Hematopoietic multipotent progenitor cell treated with erythropoietin and hydrocortisone succinate and interleukin-3 and kit ligand, for 6 days (in vitro differentiated cells): ENCODE measurements at regions not wholly inside any gene's neighbourhood (a gene's known extent, or its start where the extent isn't known, plus 50 kb on each side); places are given as distances from the start of the nearest gene placed in this dataset.
A peak's percentile ranks its signal among the peaks of the same experiment; 100 is the strongest.
"Not testable (repeated sequence)": the region's sequence is repeated elsewhere in the genome, so short reads cannot be mapped to it uniquely, and the experiment has no call there.

Source experiments
- DNase-seq: peaks from one replicate; pipeline ENCODE4 v3.0.0-alpha.2; 2015

DNA sequence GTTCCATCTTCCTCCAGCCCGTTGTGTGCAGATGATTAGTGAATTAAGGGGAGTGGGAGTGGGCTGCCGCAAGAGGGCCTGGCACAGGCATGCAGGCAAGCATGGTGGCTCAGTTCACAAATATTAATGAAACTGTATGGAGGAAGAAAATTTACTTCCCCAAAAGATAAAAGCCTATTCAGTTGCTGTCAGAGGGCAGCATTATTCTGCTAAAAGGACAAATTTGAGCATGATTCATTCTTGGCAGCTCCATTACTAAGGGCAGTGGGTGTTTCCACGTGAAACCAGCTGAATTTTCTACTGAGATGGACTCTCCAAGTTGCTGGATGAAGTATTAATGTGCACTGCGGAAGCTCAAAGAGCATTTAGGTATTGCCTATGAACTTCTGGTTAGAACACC lies 90.9 kb upstream of the WDR11 start:
- DNase-seq, result no peak

DNA sequence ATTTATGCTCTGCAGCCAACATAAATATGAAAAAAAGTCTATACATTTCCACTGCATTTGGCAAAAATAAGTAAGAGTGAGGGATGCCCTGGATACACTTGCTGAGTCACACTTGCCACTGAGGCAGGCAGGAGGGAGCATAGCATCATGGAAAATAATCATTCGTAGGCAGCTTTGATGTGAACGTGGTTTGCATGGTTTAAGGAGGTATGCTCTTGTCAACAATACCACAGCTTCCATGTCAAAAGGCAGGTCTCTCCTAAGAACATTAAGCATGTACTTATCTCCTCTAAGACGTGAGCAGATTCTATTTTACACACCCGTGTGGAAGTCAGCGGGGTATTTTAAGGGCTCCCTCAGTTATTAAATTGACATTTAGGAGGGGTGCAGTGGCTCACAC lies 89.2 kb upstream of the WDR11 start:
- DNase-seq, result no peak

DNA sequence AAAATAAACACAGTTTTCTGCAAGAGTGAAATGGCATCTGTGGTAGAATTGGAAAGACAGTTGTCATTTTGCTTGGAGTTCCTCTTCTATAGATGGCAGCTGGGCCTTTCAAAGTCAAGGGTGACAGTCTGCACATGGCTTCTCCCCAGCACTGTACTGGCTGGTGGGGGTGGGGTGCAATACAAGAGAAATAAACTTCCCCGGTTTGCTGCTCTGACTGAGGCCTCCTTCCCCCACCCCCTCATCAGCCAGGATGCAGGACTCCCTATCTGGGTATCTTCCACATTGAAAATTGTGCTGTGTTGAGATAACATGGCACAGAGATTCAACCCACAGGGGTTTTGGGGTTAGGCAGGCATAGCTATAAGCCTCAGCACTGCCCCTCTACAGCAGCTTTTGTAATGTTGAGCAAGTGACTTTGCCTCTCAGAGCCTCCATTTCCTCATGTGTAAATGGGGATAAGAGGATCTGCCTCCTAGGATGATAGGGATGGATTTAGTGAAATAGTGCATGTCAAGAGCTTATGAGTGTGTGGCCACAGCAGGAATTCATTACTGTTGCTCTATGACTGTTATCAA lies 85.8 kb upstream of the WDR11 start:
- DNase-seq, result peak; percentile 11

DNA sequence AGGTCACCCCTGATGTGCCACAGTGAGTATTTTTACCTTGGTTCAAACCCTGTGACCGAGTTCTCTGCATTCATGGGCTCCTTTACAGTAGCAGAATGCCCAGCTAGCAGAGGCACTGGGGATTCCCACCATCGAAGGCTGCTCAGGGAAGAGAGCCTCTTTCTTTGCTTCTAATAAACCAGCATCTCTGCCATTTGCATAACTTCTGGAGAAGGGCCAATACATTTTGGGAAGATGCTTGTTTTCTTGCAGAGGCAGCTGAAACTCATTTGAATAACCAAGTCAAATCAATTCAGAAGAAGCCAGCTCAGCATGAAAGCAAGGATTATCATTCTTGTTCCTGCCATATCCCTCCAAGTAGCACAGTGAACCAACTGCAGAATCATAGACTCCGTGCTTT lies 82.9 kb upstream of the WDR11 start:
- DNase-seq, result no peak

DNA sequence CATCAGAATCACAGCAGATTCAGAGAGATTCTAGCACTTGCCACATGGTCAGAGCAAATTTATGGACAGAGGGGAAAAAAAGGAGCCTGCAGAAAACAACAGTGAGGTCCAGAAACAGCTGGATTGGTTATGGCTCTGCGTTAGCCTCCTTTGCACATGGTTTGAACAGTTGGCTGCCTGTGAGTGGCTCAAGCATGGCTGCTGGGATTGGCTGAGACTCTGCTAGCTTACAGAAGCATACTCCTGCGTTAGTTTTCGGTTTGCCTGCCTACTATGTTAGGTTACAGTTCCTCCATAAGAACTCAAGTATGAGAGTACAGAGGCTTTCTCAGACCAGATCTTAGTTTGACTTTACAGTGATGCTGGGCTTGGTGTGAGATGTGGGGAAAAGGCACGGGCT lies 80.7 kb upstream of the WDR11 start:
- DNase-seq, result no peak

DNA sequence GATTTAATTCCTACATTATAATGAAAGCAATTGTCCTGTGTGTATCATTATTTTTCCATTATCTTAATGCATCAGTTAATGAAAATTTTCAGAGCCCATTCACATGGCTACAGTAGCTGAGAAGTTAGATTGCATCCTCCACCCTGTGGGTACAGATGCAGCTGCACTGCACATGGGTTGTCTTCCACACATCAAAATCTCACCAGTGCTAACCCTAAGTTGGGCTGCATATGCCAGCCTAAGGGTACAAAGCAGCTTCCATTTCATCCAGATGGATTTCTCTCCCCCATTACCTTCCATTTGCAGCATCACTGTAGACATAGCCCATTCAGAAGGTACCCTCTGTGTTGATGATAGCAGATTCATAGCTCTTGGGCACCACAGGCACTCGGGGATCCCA lies 74.7 kb upstream of the WDR11 start:
- DNase-seq, result no peak

DNA sequence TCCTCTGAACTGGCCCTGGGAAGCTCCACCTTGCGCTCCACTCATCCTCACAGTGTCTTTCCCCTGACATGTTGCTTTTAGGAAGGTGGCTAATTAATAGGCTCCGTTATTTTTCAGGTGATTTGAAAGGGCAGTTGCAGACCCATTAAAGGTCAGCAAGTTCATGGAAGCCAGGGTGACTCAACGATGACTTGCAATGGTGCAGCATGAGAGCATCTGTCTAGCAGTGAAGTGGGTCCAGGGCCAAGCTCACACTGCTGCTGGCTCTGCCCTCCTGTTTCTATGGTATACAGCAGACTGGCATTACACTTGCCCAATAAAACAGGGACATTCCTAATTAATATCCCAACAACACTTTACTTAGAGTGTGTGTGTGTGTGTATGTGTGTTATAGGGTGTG lies 68.8 kb upstream of the WDR11 start:
- DNase-seq, result no peak

DNA sequence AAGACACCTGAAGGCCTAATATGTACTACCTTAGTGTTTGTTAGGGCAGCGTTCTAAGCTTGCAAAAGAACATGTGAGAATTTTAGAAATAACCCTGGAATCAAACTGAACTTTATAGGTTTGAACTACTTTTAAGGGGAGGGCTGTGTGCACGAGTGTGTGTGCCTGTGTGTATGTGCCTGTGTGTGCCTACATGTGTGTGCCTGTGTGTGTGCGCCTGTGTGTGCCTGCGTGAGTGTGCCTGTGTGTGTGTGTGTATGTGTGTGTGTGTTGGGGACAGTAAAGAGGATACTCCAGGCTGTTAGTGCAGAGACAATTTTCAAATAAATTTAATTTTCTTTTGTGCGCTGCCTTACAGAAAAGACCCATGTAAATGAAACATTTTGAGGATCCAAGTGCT lies 68.1 kb upstream of the WDR11 start:
- no peak for DNase-seq

DNA sequence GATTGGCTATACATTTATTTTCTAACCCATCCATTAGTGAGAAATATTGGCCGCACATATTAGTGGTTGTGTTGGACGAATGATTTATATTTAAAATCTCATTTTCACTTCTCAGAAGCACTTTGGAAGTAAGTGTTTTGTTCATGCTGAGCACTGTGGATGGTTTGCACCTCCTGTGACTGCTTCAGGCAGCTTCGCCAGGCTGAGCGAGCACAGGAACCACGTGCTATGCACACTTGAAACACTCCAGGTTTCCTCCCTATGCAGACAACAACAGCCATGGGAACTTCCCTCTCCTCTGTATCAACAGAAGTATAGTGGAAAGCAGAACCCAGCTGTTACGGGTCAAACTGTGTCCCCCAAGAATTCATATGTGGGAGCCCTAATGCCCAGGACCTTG lies 67.3 kb upstream of the WDR11 start:
- DNase-seq, result no peak

DNA sequence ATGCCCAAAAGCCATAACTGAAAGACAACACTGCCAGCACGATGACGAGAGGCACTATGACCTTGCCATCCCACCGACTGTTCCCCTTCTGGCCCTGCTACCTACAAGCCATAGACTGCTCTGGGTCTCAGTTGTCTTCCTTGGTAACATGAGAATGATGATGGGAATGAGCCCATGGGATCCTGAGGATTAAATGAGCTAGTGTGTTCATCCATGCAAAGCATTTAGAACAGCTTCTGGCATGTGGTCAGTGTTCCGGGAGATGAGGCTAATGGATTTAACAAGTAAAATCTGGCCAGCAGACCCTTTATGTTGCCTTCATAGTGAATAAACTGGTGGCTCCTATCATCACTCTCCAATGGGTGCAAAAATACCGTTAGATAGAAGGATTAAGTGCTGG lies 62.4 kb upstream of the WDR11 start:
- no peak for DNase-seq

DNA sequence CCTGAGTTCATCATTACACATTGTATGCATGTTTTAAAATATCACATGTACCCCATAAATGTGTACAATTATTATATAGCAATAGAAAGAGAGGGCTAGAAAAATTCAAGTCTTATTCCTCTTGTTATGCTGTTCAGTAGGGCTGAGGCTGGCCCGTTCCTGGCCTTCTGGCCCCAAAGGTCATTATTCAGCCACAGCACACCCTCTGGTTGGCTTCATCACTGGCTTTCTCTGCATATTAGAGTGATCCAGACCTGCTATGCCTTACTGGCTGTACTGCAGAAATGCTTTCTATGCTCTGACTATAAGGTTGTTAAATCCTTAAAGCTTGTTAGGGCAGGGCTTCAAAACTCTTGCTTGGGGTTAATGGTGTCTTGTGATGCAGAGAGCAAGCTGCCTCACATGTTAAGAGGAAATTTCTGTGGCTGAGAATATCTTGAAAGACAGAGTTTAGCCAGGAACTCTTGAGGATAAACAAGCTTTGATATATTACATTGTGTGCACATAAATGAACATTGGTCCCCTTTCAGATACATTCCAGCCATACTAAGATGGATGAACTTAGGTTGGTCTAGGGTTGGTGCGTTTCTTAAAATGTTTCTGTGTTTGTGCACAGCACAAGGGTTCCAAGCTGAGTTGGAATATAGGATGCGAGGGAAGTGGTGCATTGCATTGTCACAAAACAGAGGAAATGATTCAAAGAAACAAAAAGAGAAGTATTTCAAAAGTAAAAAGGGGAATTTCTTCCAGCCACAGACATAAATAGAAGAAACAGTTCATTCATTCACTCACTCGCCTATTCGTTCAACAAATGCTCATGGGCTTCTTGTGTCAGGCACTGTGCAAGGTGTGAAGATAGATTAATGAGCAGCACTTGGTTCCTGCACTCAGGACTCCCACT lies 61.6 kb upstream of the WDR11 start:
- no peak for DNase-seq

DNA sequence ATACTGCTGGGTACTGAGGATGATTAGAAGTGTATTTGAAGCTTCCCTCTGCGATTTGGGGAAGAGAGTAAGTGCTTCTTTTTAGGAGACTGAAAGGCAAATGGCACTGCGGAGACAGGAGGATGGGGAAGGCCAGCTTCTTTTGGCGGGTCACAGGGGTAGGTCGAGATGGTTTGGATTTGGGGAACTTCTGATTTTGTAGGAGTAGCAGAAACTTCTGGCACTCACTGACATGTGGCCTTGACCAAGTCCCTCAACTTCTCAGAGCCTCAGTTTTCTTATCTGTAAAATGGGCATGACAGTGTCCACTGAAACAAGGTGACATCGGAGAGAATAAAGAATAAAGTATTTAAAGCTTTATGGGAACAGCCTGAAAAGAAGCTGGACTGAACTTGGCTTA lies 59.8 kb upstream of the WDR11 start:
- no peak for DNase-seq

DNA sequence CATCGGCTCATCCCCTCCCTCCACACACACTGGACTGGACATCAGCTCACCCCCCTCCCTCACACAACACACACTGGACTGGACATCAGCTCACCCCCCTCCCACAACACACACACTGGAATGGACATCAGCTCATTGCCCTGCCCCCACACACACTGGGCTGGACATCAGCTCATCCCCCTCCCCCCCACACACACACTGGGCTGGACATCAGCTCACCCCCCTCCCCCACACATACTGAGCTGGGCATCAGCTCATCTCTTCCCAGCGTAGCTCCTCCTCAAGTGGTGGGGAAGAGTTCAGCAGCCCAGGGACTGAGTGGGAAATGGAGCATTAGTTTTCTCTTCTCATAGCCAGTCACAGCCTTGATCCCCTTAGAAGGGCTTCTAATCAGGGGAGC lies 58.1 kb upstream of the WDR11 start:
- no peak for DNase-seq

DNA sequence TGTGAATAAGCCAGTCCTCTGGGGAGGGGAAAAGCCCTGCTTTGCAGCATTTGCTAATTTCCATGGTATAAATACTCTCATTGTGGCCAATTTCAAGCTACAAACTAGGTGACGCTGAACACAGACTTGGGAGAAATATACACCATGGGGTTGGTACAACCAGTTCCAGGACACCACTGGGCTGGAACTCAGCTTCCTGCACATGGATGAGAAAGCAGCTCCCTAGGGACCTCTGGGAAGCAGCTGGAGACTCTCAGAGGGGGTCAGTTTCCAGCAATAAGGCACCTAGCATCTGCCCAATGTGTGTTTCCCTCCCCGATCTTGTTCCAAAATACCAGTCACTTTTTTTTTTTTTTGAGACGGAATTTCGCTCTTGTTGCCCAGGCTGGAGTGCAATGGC lies 56.8 kb upstream of the WDR11 start:
- no peak for DNase-seq

DNA sequence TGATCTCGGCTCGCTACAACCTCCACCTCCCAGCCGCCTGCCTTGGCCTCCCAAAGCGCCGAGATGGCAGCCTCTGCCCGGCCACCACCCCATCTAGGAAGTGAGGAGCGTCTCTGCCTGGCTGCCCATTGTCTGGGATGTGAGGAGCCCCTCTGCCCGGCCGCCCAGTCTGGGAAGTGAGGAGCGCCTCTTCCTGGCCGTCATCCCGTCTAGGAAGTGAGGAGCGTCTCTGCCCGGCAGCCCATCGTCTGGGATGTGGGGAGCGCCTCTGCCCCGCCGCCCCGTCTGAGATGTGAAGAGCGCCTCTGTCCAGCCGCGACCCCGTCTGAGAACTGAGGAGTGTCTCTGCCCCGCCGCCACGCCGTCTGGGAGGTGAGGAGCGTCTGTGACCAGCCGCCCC lies 52.9 kb upstream of the WDR11 start:
- not testable (repeated sequence) for DNase-seq

DNA sequence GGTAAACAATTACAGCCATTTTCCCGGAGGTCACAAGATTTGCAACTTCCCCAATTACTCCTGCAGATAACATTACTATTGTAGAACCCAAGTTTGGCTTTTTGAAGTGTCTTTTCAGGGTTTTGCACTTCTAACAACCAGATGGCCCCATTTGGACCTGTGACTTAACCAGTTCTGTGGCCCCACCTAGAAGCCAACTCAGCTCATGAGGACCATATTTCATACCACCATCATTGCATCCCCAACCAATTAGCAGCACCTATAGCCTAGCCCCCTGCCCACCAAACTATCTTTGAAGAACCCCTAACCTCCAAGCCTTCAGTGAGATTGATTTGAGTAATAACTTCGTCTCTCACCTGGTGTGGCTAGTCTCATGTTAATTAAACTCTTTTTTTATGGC lies 51.3 kb upstream of the WDR11 start:
- no peak for DNase-seq

DNA sequence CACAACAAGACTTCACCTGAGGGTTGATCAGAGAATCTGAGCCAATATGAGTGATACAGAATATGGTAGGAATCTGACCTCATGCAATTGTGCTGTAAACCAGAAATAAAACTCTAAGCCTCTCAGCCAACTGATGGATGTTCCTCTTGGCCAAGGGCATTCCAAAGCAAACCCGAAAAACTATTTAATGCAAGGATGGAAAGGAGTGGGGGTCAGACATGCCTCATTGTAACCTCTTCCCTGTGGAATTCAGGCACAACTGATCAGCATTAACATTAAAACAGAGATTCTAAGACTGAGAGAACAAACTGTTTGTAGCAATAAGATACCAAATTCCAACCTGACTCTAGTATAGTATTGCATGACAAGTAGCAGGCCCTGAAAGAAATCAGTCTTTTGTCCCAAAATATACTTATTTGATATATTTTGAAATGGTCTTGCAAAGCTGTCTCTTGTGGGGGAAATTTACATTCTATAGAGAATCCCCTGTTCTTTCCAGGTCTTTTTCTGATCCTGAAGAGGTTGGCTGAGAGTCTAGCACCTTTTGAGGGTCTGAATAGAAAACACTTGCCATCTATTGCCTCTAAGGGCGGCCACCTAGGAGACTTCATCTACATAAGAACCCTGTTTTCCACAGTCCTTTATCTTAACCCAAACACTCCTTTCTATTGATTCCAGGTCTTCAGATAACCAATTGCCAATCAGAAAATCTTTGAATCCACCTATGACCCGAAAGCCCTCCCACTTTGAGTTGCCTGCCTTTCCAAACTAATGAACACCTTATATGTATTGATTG lies 50.4 kb upstream of the WDR11 start:
- no peak for DNase-seq
